Peyer's patch (tissue), 4 donors: ENCODE measurements at regions not wholly inside any gene's neighbourhood (a gene's known extent, or its start where the extent isn't known, plus 50 kb on each side); places are given as distances from the start of the nearest gene placed in this dataset.

Experiments used
- CTCF ChIP-seq, 6 experiments: fragments of 450-650 bp in 4 of 6; fragments of 200-600 bp in 2 of 6; sonication (generic) in 1 of 6; IDR thresholded peaks; one replicate each; pipeline ENCODE4 v1.5.1; 2017 to 2019; ENCODE audit warnings: antibody characterized with exemption in 6 of 6, mild to moderate bottlenecking in 3 of 6, moderate library complexity in 1 of 6
- POLR2A ChIP-seq, 2 donors: fragments of 450-650 bp; IDR thresholded peaks; one replicate each; pipeline ENCODE4 v1.5.1; 2017; ENCODE audit warnings: antibody characterized with exemption in 2 of 2, mild to moderate bottlenecking in 2 of 2, moderate library complexity in 2 of 2

GRCh38 chr5:6547498-6547897 lies 85.3 kb downstream of the NSUN2 start:
- TF ChIP-seq POLR2A (IDR thresholded peaks at IDR 0.05) (no peak), CTCF (IDR thresholded peaks at IDR 0.05) (no peak)
